ENCODE measurements at regions not wholly inside any gene's neighbourhood (a gene's known extent, or its start where the extent isn't known, plus 50 kb on each side); places are given as distances from the start of the nearest gene placed in this dataset.
"Not testable (repeated sequence)": the region's sequence is repeated elsewhere in the genome, so short reads cannot be mapped to it uniquely, and the experiment has no call there.

GRCh38 chr20:12130781-12131180 is 213.1 kb downstream of the BTBD3 start:
- no peak for DNase-seq (ENCODE audit: extremely low read depth, low read depth)
- H3K4me3 ChIP-seq (replicated peaks; ENCODE audit: low read depth, low read length): no peak overlapping the region
- TF ChIP-seq, protein P1, sequence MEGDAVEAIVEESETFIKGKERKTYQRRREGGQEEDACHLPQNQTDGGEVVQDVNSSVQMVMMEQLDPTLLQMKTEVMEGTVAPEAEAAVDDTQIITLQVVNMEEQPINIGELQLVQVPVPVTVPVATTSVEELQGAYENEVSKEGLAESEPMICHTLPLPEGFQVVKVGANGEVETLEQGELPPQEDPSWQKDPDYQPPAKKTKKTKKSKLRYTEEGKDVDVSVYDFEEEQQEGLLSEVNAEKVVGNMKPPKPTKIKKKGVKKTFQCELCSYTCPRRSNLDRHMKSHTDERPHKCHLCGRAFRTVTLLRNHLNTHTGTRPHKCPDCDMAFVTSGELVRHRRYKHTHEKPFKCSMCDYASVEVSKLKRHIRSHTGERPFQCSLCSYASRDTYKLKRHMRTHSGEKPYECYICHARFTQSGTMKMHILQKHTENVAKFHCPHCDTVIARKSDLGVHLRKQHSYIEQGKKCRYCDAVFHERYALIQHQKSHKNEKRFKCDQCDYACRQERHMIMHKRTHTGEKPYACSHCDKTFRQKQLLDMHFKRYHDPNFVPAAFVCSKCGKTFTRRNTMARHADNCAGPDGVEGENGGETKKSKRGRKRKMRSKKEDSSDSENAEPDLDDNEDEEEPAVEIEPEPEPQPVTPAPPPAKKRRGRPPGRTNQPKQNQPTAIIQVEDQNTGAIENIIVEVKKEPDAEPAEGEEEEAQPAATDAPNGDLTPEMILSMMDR (IDR thresholded peaks at IDR 0.05; ENCODE audit: low read depth, low read length, missing control alignments): no peak

- TF ChIP-seq, protein P1 (IDR thresholded peaks at IDR 0.05; ENCODE audit: low read depth, low read length, missing control alignments): no peak
- H3K4me3 ChIP-seq (replicated peaks; ENCODE audit: low read depth, low read length): no peak overlapping the region
- DNase-seq (ENCODE audit: extremely low read depth, low read depth): no peak
Observed at GRCh38 chr20:12133553-12133952, 215.9 kb downstream of the BTBD3 start.

DNA sequence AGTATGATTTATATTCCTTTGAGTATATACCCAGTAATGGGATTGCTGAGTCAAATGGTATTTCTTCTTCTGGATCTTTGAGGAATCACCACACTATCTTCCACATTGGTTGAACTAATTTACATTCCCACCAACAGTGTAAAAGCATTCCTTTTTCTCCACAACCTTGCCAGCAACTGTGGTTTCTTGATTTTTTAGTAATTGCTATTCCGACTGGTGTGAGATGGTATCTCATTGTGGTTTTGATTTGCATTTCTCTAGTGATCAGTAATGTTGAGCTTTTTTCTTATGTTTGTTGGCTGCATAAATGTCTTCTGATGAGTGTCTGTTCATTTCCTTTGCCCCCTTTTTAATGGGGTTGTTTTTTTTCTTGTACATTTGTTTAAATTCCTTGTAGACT is 228.3 kb downstream of the BTBD3 start:
- H3K4me3 ChIP-seq (replicated peaks; ENCODE audit: low read depth, low read length); DNase-seq (ENCODE audit: extremely low read depth, low read depth): not testable (repeated sequence)

DNA sequence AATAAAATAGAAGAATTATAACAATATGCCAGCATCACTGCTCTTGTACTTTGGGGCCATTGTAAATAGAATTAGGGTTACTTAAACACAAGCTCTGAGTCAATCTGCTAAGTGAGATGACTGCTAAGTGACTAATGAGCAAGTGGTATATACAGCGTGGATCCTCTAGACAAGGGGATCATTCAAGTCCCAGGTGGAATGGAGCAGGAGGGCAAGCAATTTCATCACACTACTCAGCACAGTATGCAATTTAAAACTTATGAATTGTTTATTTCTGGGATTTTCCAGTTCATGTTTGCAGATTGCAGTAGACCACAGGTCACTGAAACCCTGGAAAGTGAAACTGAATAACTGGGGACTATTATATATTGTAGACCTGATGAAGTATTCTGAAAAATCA is 235.3 kb downstream of the BTBD3 start:
- TF ChIP-seq, protein P1 (IDR thresholded peaks at IDR 0.05; ENCODE audit: low read depth, low read length, missing control alignments): no peak
- H3K4me3 ChIP-seq (replicated peaks; ENCODE audit: low read depth, low read length): no peak overlapping the region
- DNase-seq (ENCODE audit: extremely low read depth, low read depth): no peak

DNA sequence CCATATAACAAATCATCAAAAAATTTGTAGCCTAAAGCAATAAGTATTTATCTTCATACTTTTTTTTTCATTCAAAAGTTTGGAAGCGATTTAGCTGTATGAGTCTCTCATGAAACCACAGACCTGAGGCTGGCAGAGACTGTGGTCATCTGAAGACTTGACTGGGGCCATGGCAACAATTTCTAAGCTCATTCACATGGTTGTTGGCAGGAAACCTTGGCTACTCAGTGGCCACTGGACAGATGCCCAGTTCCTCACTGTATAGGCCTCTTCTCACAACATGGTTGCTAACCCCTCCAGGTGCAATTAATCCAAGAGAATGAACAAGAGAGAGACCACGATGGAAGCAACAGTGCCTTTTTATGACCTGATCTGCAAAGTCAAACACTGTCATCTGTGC is 235.9 kb downstream of the BTBD3 start:
- TF ChIP-seq, protein P1 (IDR thresholded peaks at IDR 0.05; ENCODE audit: low read depth, low read length, missing control alignments): no peak
- DNase-seq (ENCODE audit: extremely low read depth, low read depth): no peak
- H3K4me3 ChIP-seq (replicated peaks; ENCODE audit: low read depth, low read length): no peak overlapping the region

- no peak for DNase-seq (ENCODE audit: extremely low read depth, low read depth)
- TF ChIP-seq, protein P1 (IDR thresholded peaks at IDR 0.05; ENCODE audit: low read depth, low read length, missing control alignments): no peak
Observed at GRCh38 chr20:12156252-12156651, 238.6 kb downstream of the BTBD3 start.

GRCh38 chr20:12159261-12159660 is 241.6 kb downstream of the BTBD3 start:
- DNase-seq (ENCODE audit: extremely low read depth, low read depth): no peak
- H3K4me3 ChIP-seq (replicated peaks; ENCODE audit: low read depth, low read length): no peak overlapping the region
- TF ChIP-seq, protein P1 (IDR thresholded peaks at IDR 0.05; ENCODE audit: low read depth, low read length, missing control alignments): no peak

More at GRCh38 chr20:12156252-12156651, 238.6 kb downstream of the BTBD3 start:
- H3K4me3 ChIP-seq (replicated peaks; ENCODE audit: low read depth, low read length): no peak overlapping the region
